Upper lobe of right lung (tissue), 1 donor: ENCODE measurements at regions not wholly inside any gene's neighbourhood (a gene's known extent, or its start where the extent isn't known, plus 50 kb on each side); places are given as distances from the start of the nearest gene placed in this dataset.
A peak's percentile ranks its signal among the peaks of the same experiment; 100 is the strongest.

Experiments
- ATAC-seq: fragments of 200-7000 bp; cut with Tn5 transposase; one replicate; pipeline ENCODE4 v1.9.1; 2020; ENCODE audit warnings: mild to moderate bottlenecking, moderate library complexity
- DNase-seq: peaks from one replicate; pipeline ENCODE4 v3.0.0-alpha.2; 2020
- H3K27ac ChIP-seq: fragments of 200-600 bp; one replicate; pipeline ENCODE4 v1.8.0; 2022
- H3K27me3 ChIP-seq: fragments of 200-600 bp; one replicate; pipeline ENCODE4 v1.8.0; 2022; ENCODE audit warnings: mild to moderate bottlenecking
- H3K36me3 ChIP-seq: fragments of 200-600 bp; one replicate; pipeline ENCODE4 v1.8.0; 2022
- H3K4me1 ChIP-seq: fragments of 200-600 bp; one replicate; pipeline ENCODE4 v1.8.0; 2022
- H3K4me3 ChIP-seq: fragments of 200-600 bp; one replicate; pipeline ENCODE4 v1.8.0; 2022; ENCODE audit warnings: mild to moderate bottlenecking
- H3K9me3 ChIP-seq: fragments of 200-600 bp; one replicate; pipeline ENCODE4 v1.8.0; 2022
- CTCF ChIP-seq: fragments of 200-600 bp; IDR thresholded peaks from one replicate; pipeline ENCODE4 v1.8.0; 2022; ENCODE audit warnings: antibody characterized with exemption
- intact Hi-C: fragments of 100-400 bp; cut with DNase I; formaldehyde crosslinking; loops from one replicate; pipeline ENCODE4 v1.11.0; 2022
- donor health status: DM: no; HTN: yes; CAD: no; lungs with severe emphysema.

DNA sequence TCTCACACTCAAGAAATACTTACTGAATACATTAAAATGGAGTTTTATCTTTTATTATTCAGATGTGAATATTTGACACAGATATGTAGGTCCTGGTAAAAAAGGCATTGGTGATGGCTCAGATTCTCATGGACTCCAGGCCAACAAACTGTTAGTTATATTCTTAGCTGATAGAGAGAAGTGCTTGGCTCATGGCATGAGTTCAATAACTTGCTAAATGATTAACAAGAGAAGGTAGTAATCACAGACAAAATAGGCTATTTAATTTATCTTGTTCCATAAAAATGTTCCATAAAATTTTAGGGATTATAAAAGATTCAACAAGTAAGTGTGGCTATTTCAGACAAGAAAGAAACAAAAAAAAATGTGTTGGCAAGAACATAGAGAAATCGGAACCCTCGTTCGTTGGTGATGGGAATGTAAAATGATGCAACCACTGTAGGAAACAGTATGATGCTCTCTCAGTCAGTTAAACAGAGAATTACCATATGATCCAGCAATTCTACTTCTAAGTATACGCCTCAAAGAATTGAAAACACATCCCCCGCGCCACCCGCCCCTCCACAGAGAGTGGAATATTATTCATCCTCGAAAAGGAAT is 737.8 kb upstream of the ADAMTS5 start:
- Histone ChIP-seq H3K4me1 (no peaks in the 10 kb centered on the region), H3K27ac (no peak overlapping the region), H3K36me3 (no peaks in the 10 kb centered on the region), H3K27me3 (no peaks in the 10 kb centered on the region), H3K9me3 (no peaks in the 10 kb centered on the region), H3K4me3 (no peak overlapping the region)
- DNase-seq = no peak
- intact Hi-C loops = loop anchor here (5.0 to 10.0 kb wide), 2 partner anchors 852 to 1040 kb away; no protein-coding TSS in a partner anchor
- no peak for TF ChIP-seq CTCF
- no peak for ATAC-seq

DNA sequence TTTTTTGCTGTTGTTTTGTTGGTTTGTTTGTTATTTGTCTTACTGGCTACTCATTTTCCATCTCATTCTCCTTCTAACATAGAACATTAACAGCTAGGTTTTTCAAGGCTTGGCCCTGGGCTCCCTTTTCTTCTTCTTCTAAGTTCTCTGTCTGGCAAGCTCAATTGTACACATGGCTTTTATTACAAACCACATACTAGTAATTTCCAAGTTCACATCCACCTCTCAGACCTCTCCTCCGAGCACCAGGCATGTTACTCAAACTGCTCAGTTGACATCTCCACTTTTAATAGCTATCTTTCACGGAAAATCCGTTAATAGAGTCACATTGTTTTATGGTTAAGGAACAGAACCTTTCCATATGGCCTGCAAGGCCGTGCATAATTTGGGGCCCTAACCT is 736.9 kb upstream of the ADAMTS5 start:
- Histone ChIP-seq H3K9me3 (no peaks in the 10 kb centered on the region), H3K4me3 (no peak overlapping the region), H3K27me3 (no peaks in the 10 kb centered on the region), H3K36me3 (no peaks in the 10 kb centered on the region), H3K27ac (no peak overlapping the region), H3K4me1 (no peaks in the 10 kb centered on the region)
- no peak for TF ChIP-seq CTCF
- ATAC-seq (no peak), DNase-seq (no peak)
- intact Hi-C loops = loop anchor here (5.0 to 10.0 kb wide), 2 partner anchors 851 to 1041 kb away; no protein-coding TSS in a partner anchor

- peak; percentile 95 for ATAC-seq
- Histone ChIP-seq H3K4me3 (no peak overlapping the region), H3K27ac (no peak overlapping the region), H3K27me3 (no peaks in the 10 kb centered on the region), H3K9me3 (no peaks in the 10 kb centered on the region), H3K36me3 (no peaks in the 10 kb centered on the region), H3K4me1 (no peaks in the 10 kb centered on the region)
- intact Hi-C loops = loop anchor here (5.0 to 10.0 kb wide), 2 partner anchors 849 to 1044 kb away; no protein-coding TSS in a partner anchor
- TF ChIP-seq CTCF = peak; percentile 83
- DNase-seq = peak; percentile 84
Measured at GRCh38 chr21:27700974-27701614, 734.2 kb upstream of the ADAMTS5 start.

GRCh38 chr21:27695246-27695645 is 728.4 kb upstream of the ADAMTS5 start:
- H3K4me1 ChIP-seq = no peaks in the 10 kb centered on the region
- TF ChIP-seq CTCF = no peak
- no peaks in the 10 kb centered on the region for H3K36me3 ChIP-seq
- no peaks in the 10 kb centered on the region for H3K27me3 ChIP-seq
- no peak overlapping the region for H3K4me3 ChIP-seq
- H3K9me3 ChIP-seq = no peaks in the 10 kb centered on the region
- DNase-seq (no peak), ATAC-seq (no peak)
- H3K27ac ChIP-seq = no peak overlapping the region
- intact Hi-C loops = no loop called here

GRCh38 chr21:27694667-27695066 is 727.8 kb upstream of the ADAMTS5 start:
- ATAC-seq = no peak
- no peaks in the 10 kb centered on the region for H3K4me1 ChIP-seq
- intact Hi-C loops = no loop called here
- H3K36me3 ChIP-seq = no peaks in the 10 kb centered on the region
- no peak for DNase-seq
- no peaks in the 10 kb centered on the region for H3K9me3 ChIP-seq
- no peaks in the 10 kb centered on the region for H3K27me3 ChIP-seq
- no peak for TF ChIP-seq CTCF
- no peak overlapping the region for H3K4me3 ChIP-seq
- no peak overlapping the region for H3K27ac ChIP-seq
